ENCODE measurements at regions not wholly inside any gene's neighbourhood (a gene's known extent, or its start where the extent isn't known, plus 50 kb on each side); places are given as distances from the start of the nearest gene placed in this dataset.

DNA sequence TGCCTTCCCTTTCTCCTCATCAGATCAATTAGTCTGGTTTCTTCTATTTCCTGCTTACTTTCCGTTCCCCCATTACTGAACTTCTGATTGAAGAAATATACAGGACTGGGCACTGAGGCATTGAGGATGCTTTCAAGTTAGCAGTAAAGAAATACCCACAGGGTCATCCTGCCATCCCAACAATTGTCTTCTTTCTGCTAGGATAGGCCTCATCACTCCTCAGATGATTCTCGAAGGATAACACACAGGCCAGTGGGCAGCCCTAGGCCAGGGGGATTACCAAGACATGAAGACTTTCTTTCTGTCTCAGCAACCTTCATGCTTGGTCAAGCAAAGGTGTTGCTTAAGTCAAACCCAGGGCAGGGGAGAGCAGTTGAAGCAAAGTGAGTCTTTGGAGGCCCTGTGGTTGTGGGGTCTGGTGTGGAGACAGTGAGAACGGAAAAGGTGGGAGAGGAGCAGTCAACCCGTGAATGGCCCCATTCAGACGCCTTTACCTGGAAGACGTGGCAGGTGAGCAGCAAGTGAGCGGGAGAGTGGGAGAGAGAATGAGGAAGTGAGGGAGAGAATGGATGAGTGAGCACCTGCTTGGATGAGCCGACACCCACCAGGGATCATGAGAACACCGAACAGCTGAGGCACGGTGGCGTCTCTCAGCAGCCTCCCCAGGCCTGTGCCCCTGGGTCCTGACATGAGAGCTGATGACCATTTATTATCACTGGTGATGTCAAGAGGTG, 462.9 kb downstream of the PREX1 start:
- TF ChIP-seq, protein P1, sequence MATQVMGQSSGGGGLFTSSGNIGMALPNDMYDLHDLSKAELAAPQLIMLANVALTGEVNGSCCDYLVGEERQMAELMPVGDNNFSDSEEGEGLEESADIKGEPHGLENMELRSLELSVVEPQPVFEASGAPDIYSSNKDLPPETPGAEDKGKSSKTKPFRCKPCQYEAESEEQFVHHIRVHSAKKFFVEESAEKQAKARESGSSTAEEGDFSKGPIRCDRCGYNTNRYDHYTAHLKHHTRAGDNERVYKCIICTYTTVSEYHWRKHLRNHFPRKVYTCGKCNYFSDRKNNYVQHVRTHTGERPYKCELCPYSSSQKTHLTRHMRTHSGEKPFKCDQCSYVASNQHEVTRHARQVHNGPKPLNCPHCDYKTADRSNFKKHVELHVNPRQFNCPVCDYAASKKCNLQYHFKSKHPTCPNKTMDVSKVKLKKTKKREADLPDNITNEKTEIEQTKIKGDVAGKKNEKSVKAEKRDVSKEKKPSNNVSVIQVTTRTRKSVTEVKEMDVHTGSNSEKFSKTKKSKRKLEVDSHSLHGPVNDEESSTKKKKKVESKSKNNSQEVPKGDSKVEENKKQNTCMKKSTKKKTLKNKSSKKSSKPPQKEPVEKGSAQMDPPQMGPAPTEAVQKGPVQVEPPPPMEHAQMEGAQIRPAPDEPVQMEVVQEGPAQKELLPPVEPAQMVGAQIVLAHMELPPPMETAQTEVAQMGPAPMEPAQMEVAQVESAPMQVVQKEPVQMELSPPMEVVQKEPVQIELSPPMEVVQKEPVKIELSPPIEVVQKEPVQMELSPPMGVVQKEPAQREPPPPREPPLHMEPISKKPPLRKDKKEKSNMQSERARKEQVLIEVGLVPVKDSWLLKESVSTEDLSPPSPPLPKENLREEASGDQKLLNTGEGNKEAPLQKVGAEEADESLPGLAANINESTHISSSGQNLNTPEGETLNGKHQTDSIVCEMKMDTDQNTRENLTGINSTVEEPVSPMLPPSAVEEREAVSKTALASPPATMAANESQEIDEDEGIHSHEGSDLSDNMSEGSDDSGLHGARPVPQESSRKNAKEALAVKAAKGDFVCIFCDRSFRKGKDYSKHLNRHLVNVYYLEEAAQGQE (IDR thresholded peaks at IDR 0.05; ENCODE audit: low read depth): no peak
- TF ChIP-seq CREB1 (IDR thresholded peaks at IDR 0.05; ENCODE audit: low read depth): no peak
- no peak for TF ChIP-seq TEAD4 (IDR thresholded peaks at IDR 0.05)
- TF ChIP-seq EGR1 (IDR thresholded peaks at IDR 0.05): no peak
- TF ChIP-seq FOXM1 (IDR thresholded peaks at IDR 0.05; ENCODE audit: borderline replicate concordance, low read depth): no peak
- TF ChIP-seq, protein P2, sequence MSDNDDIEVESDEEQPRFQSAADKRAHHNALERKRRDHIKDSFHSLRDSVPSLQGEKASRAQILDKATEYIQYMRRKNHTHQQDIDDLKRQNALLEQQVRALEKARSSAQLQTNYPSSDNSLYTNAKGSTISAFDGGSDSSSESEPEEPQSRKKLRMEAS (IDR thresholded peaks at IDR 0.05): no peak
- TF ChIP-seq TAF1 (IDR thresholded peaks at IDR 0.05; ENCODE audit: low read depth): no peak
- no peak for TF ChIP-seq NFIC (IDR thresholded peaks at IDR 0.05)
- no peak for TF ChIP-seq TCF12 (IDR thresholded peaks at IDR 0.05; ENCODE audit: low read depth)
- TF ChIP-seq RAD21 (IDR thresholded peaks at IDR 0.05; ENCODE audit: low read depth): no peak
- TF ChIP-seq CEBPB (IDR thresholded peaks at IDR 0.05): no peak
- no peak for TF ChIP-seq EP300 (IDR thresholded peaks at IDR 0.05; ENCODE audit: borderline replicate concordance)
- no peak for TF ChIP-seq YY1 (IDR thresholded peaks at IDR 0.05; ENCODE audit: low read depth)

DNA sequence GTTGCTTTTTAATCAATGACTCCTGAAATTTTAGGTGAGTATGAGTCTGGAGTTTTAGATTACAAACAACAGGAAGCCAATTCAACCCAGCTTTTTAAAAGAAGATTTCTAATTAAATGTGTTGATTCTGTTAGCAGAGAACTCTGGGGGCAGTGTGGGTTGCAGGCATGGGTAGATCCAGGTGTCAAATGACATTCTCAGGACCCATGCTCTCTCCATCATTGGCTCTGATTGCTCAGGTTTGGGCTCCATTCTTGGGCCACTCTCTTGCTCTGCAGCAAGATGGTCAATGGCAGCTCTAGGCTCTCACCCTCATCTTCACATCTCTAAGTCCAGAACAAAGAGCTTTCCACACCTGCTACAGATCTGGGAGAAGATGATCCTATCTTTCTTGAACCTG, 463.7 kb downstream of the PREX1 start:
- TF ChIP-seq EP300 (IDR thresholded peaks at IDR 0.05; ENCODE audit: borderline replicate concordance): no peak
- TF ChIP-seq TCF12 (IDR thresholded peaks at IDR 0.05; ENCODE audit: low read depth): no peak
- no peak for TF ChIP-seq RAD21 (IDR thresholded peaks at IDR 0.05; ENCODE audit: low read depth)
- no peak for TF ChIP-seq EGR1 (IDR thresholded peaks at IDR 0.05)
- TF ChIP-seq CREB1 (IDR thresholded peaks at IDR 0.05; ENCODE audit: low read depth): no peak
- no peak for TF ChIP-seq NFIC (IDR thresholded peaks at IDR 0.05)
- TF ChIP-seq TAF1 (IDR thresholded peaks at IDR 0.05; ENCODE audit: low read depth): no peak
- TF ChIP-seq, protein P2 (IDR thresholded peaks at IDR 0.05): no peak
- TF ChIP-seq, protein P1 (IDR thresholded peaks at IDR 0.05; ENCODE audit: low read depth): no peak
- TF ChIP-seq, protein P3, sequence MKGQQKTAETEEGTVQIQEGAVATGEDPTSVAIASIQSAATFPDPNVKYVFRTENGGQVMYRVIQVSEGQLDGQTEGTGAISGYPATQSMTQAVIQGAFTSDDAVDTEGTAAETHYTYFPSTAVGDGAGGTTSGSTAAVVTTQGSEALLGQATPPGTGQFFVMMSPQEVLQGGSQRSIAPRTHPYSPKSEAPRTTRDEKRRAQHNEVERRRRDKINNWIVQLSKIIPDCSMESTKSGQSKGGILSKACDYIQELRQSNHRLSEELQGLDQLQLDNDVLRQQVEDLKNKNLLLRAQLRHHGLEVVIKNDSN (IDR thresholded peaks at IDR 0.05): no peak
- no peak for TF ChIP-seq ZBTB7A (IDR thresholded peaks at IDR 0.05; ENCODE audit: low read depth)
- no peak for TF ChIP-seq TEAD4 (IDR thresholded peaks at IDR 0.05)
- TF ChIP-seq FOXM1 (IDR thresholded peaks at IDR 0.05; ENCODE audit: borderline replicate concordance, low read depth): no peak
- no peak for TF ChIP-seq YY1 (IDR thresholded peaks at IDR 0.05; ENCODE audit: low read depth)
- TF ChIP-seq CEBPB (IDR thresholded peaks at IDR 0.05): no peak

DNA sequence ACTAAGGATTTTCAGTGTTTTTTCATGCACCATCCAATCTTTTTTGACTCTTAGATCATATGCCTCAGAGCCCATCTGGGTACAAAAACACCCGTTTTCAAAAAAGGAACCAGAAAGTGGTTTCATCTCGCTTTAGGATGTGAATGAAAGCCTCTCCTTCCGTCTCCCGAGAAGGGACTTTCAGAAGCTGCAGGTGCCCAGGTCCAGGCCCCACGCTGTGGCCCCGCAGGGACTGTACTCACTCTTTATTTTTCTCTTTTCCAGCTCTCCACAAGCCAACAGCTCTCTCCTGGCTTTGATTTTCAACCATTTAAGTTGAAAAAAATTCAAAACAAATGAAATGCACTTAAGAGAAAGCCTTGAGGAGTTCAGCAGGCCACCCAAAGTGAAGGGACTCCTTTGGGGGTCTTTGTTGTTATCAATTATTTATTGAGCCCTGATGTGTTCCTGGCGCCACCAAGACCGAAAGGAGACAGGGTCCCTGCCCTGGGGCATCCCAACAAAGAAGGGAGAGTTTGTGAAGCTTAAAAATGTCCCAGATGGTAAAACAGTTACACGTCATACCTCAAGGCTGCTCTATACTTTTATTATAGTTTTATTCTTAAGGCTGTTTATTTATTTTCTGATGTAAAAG, 467.3 kb downstream of the PREX1 start:
- no peak for TF ChIP-seq EP300 (IDR thresholded peaks at IDR 0.05; ENCODE audit: borderline replicate concordance)
- TF ChIP-seq, protein P1 (IDR thresholded peaks at IDR 0.05; ENCODE audit: low read depth): no peak
- no peak for TF ChIP-seq CREB1 (IDR thresholded peaks at IDR 0.05; ENCODE audit: low read depth)
- TF ChIP-seq TEAD4 (IDR thresholded peaks at IDR 0.05): no peak
- no peak for TF ChIP-seq EGR1 (IDR thresholded peaks at IDR 0.05)
- TF ChIP-seq, protein P2 (IDR thresholded peaks at IDR 0.05): no peak
- TF ChIP-seq FOXM1 (IDR thresholded peaks at IDR 0.05; ENCODE audit: borderline replicate concordance, low read depth): no peak
- TF ChIP-seq RAD21 (IDR thresholded peaks at IDR 0.05; ENCODE audit: low read depth): no peak
- no peak for TF ChIP-seq TCF12 (IDR thresholded peaks at IDR 0.05; ENCODE audit: low read depth)
- no peak for TF ChIP-seq YY1 (IDR thresholded peaks at IDR 0.05; ENCODE audit: low read depth)
- TF ChIP-seq NFIC (IDR thresholded peaks at IDR 0.05): no peak
- no peak for TF ChIP-seq CEBPB (IDR thresholded peaks at IDR 0.05)
- TF ChIP-seq TAF1 (IDR thresholded peaks at IDR 0.05; ENCODE audit: low read depth): no peak
- TF ChIP-seq, protein P3 (IDR thresholded peaks at IDR 0.05): no peak
- TF ChIP-seq ZBTB7A (IDR thresholded peaks at IDR 0.05; ENCODE audit: low read depth): no peak

All from Ishikawa (cell line).